Parathyroid adenoma (tissue), 2 donors: ENCODE measurements at regions not wholly inside any gene's neighbourhood (a gene's known extent, or its start where the extent isn't known, plus 50 kb on each side); places are given as distances from the start of the nearest gene placed in this dataset.

ENCODE experiments used
- H2AFZ ChIP-seq: fragments of 300-600 bp; sonication (generic); one replicate; pipeline ENCODE4 v1.7.0; 2017; ENCODE audit warnings: antibody characterized with exemption, mild to moderate bottlenecking
- H3K27ac ChIP-seq: fragments of 300-600 bp; sonication (generic); one replicate; pipeline ENCODE4 v1.7.0; 2017
- H3K27me3 ChIP-seq: fragments of 300-600 bp; sonication (generic); one replicate; pipeline ENCODE4 v1.7.0; 2017; ENCODE audit warnings: low read length; ENCODE audit not compliant: control insufficient read depth, insufficient read depth
- H3K36me3 ChIP-seq: fragments of 300-600 bp; sonication (generic); one replicate; pipeline ENCODE4 v1.7.0; 2017; ENCODE audit warnings: low read length; ENCODE audit not compliant: control insufficient read depth, insufficient read depth
- H3K4me1 ChIP-seq: fragments of 300-600 bp; sonication (generic); one replicate; pipeline ENCODE4 v1.7.0; 2017; ENCODE audit warnings: control low read depth
- H3K4me2 ChIP-seq: fragments of 300-600 bp; sonication (generic); one replicate; pipeline ENCODE4 v1.7.0; 2017; ENCODE audit warnings: low read length
- H3K4me3 ChIP-seq: fragments of 300-600 bp; sonication (generic); one replicate; pipeline ENCODE4 v1.7.0; 2017; ENCODE audit warnings: low read depth, low read length
- H3K79me2 ChIP-seq: fragments of 300-600 bp; sonication (generic); one replicate; pipeline ENCODE4 v1.7.0; 2017; ENCODE audit warnings: control low read depth
- H3K9ac ChIP-seq: fragments of 300-600 bp; sonication (generic); one replicate; pipeline ENCODE4 v1.7.0; 2017; ENCODE audit warnings: mild to moderate bottlenecking
- H3K9me3 ChIP-seq: fragments of 300-600 bp; sonication (generic); one replicate; pipeline ENCODE4 v1.7.0; 2017; ENCODE audit warnings: low read length; ENCODE audit not compliant: control insufficient read depth
- CTCF ChIP-seq: fragments of 300-600 bp; sonication (generic); IDR thresholded peaks from one replicate; pipeline ENCODE4 v1.7.0; 2017; ENCODE audit warnings: antibody characterized with exemption, mild to moderate bottlenecking
- donor health status: primary hyperparathyroidism.

DNA sequence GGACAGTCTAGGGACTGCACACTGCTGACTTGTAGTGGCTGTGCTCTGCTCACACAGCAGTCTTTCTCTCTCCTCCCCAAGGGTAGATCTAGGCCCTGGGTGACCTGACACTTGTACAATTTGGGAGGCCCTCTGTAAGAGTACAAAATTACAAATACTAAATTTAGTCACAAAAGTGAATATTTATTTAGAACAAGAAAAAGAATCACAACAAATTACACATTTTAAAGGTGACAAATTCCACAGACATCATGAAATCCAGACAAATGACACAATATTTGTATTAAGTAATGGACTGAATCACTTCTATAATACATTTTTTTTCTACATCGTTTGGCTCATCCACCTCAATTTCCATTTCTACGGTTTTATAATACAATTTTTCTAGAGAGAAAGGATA is 496.4 kb downstream of the TXNL1 start:
- Histone ChIP-seq H3K4me3 (no peak overlapping the region), H2AFZ (no peak overlapping the region), H3K27me3 (no peaks in the 10 kb centered on the region), H3K4me2 (no peak overlapping the region), H3K9ac (no peak overlapping the region), H3K4me1 (no peaks in the 10 kb centered on the region), H3K79me2 (no peaks in the 10 kb centered on the region), H3K9me3 (no peaks in the 10 kb centered on the region), H3K36me3 (no peaks in the 10 kb centered on the region), H3K27ac (no peak overlapping the region)
- no peak for TF ChIP-seq CTCF

- Histone ChIP-seq H3K9me3 (no peaks in the 10 kb centered on the region), H3K27ac (no peak overlapping the region), H2AFZ (no peak overlapping the region), H3K9ac (no peak overlapping the region), H3K4me2 (no peak overlapping the region), H3K79me2 (no peaks in the 10 kb centered on the region), H3K27me3 (no peaks in the 10 kb centered on the region), H3K4me1 (no peaks in the 10 kb centered on the region), H3K36me3 (no peaks in the 10 kb centered on the region), H3K4me3 (no peak overlapping the region)
- TF ChIP-seq CTCF: no peak
Measured at GRCh38 chr18:56139792-56140254, 498.6 kb downstream of the TXNL1 start.

GRCh38 chr18:56139372-56139771 is 499.0 kb downstream of the TXNL1 start:
- H2AFZ ChIP-seq: no peak overlapping the region
- no peak overlapping the region for H3K4me2 ChIP-seq
- no peaks in the 10 kb centered on the region for H3K9me3 ChIP-seq
- H3K27ac ChIP-seq: no peak overlapping the region
- H3K27me3 ChIP-seq: no peaks in the 10 kb centered on the region
- H3K79me2 ChIP-seq: no peaks in the 10 kb centered on the region
- TF ChIP-seq CTCF: no peak
- no peak overlapping the region for H3K4me3 ChIP-seq
- no peaks in the 10 kb centered on the region for H3K4me1 ChIP-seq
- no peaks in the 10 kb centered on the region for H3K36me3 ChIP-seq
- H3K9ac ChIP-seq: no peak overlapping the region

GRCh38 chr18:56136105-56136504 is 502.3 kb downstream of the TXNL1 start:
- Histone ChIP-seq H2AFZ (no peak overlapping the region), H3K4me2 (no peak overlapping the region), H3K9me3 (no peaks in the 10 kb centered on the region), H3K79me2 (no peaks in the 10 kb centered on the region), H3K4me1 (no peaks in the 10 kb centered on the region), H3K27ac (no peak overlapping the region), H3K9ac (no peak overlapping the region), H3K27me3 (no peaks in the 10 kb centered on the region), H3K4me3 (no peak overlapping the region), H3K36me3 (no peaks in the 10 kb centered on the region)
- TF ChIP-seq CTCF: no peak

- Histone ChIP-seq H3K79me2 (no peaks in the 10 kb centered on the region), H3K4me1 (no peaks in the 10 kb centered on the region), H3K4me3 (no peak overlapping the region), H2AFZ (no peak overlapping the region), H3K27me3 (no peaks in the 10 kb centered on the region), H3K27ac (no peak overlapping the region), H3K36me3 (no peaks in the 10 kb centered on the region), H3K4me2 (no peak overlapping the region), H3K9ac (no peak overlapping the region), H3K9me3 (no peaks in the 10 kb centered on the region)
- TF ChIP-seq CTCF: no peak
Measured at GRCh38 chr18:56130481-56130880, 507.9 kb downstream of the TXNL1 start.
